ENCODE measurements at regions not wholly inside any gene's neighbourhood (a gene's known extent, or its start where the extent isn't known, plus 50 kb on each side); places are given as distances from the start of the nearest gene placed in this dataset.

- no peak overlapping the region for H3K4me3 ChIP-seq (ENCODE audit: low read depth, low read length, poor library complexity, severe bottlenecking)
- H3K27me3 ChIP-seq (replicated peaks; ENCODE audit: insufficient read depth, low read depth, low read length, poor library complexity) = peaks cover 46% of the 10 kb centered on the region
- BruUV-seq (replicated peaks) = no TSS peak
- H3K36me3 ChIP-seq (ENCODE audit: insufficient read depth, low read length, poor library complexity, severe bottlenecking) = no peaks in the 10 kb centered on the region
- ChIA-PET CTCF (interaction anchor here (0.7 kb wide), 1 partner anchor 231 kb away, joined by 3 read pairs; no protein-coding TSS in a partner anchor), POLR2A (ENCODE audit: low non-redundant PET) (no interaction called here)
- H3K4me1 ChIP-seq (ENCODE audit: insufficient read depth, low read length, poor library complexity, severe bottlenecking) = peaks cover 5% of the 10 kb centered on the region
- peaks cover 6% of the 10 kb centered on the region for H3K9me3 ChIP-seq (ENCODE audit: low read depth, low read length, poor library complexity, severe bottlenecking)
- TF ChIP-seq CTCF (conservative IDR thresholded peaks at IDR 0.05; ENCODE audit: low read depth, low read length) = no peak
- TF ChIP-seq EZH2 (IDR thresholded peaks at IDR 0.05; ENCODE audit: borderline replicate concordance, low read depth, low read length, poor library complexity, severe bottlenecking) = no peak
- DNase-seq (ENCODE audit: low spot score) = no peak
- intact Hi-C loops (cut with micrococcal nuclease; ENCODE audit: unreplicated experiment) = no loop called here
- no peak overlapping the region for H3K27ac ChIP-seq (ENCODE audit: low read depth, low read length, poor library complexity, severe bottlenecking)
Measured at GRCh38 chr2:37793004-37793403, 121.6 kb upstream of the CDC42EP3 start.

- no peak for DNase-seq (ENCODE audit: low spot score)
- TF ChIP-seq CTCF (conservative IDR thresholded peaks at IDR 0.05; ENCODE audit: low read depth, low read length) (no peak), EZH2 (IDR thresholded peaks at IDR 0.05; ENCODE audit: borderline replicate concordance, low read depth, low read length, poor library complexity, severe bottlenecking) (no peak)
- no peak overlapping the region for H3K4me3 ChIP-seq (ENCODE audit: low read depth, low read length, poor library complexity, severe bottlenecking)
- CTCF ChIA-PET = no interaction called here
- no TSS peak for BruUV-seq (replicated peaks)
- H3K36me3 ChIP-seq (ENCODE audit: insufficient read depth, low read length, poor library complexity, severe bottlenecking) = no peaks in the 10 kb centered on the region
- peaks cover 46% of the 10 kb centered on the region for H3K27me3 ChIP-seq (replicated peaks; ENCODE audit: insufficient read depth, low read depth, low read length, poor library complexity)
- POLR2A ChIA-PET (ENCODE audit: low non-redundant PET) = no interaction called here
- peaks cover 13% of the 10 kb centered on the region for H3K4me1 ChIP-seq (ENCODE audit: insufficient read depth, low read length, poor library complexity, severe bottlenecking)
- H3K9me3 ChIP-seq (ENCODE audit: low read depth, low read length, poor library complexity, severe bottlenecking) = no peaks in the 10 kb centered on the region
- H3K27ac ChIP-seq (ENCODE audit: low read depth, low read length, poor library complexity, severe bottlenecking) = no peak overlapping the region
- intact Hi-C loops (cut with micrococcal nuclease; ENCODE audit: unreplicated experiment) = no loop called here
Measured at GRCh38 chr2:37794717-37795116, 123.3 kb upstream of the CDC42EP3 start.

- H3K9me3 ChIP-seq (ENCODE audit: low read depth, low read length, poor library complexity, severe bottlenecking) = no peaks in the 10 kb centered on the region
- ChIA-PET POLR2A (ENCODE audit: low non-redundant PET) (no interaction called here), CTCF (no interaction called here)
- BruUV-seq (replicated peaks) = no TSS peak
- no peak overlapping the region for H3K27ac ChIP-seq (ENCODE audit: low read depth, low read length, poor library complexity, severe bottlenecking)
- peaks cover 46% of the 10 kb centered on the region for H3K27me3 ChIP-seq (replicated peaks; ENCODE audit: insufficient read depth, low read depth, low read length, poor library complexity)
- H3K4me3 ChIP-seq (ENCODE audit: low read depth, low read length, poor library complexity, severe bottlenecking) = no peak overlapping the region
- peaks cover 13% of the 10 kb centered on the region for H3K4me1 ChIP-seq (ENCODE audit: insufficient read depth, low read length, poor library complexity, severe bottlenecking)
- no peak for DNase-seq (ENCODE audit: low spot score)
- no peaks in the 10 kb centered on the region for H3K36me3 ChIP-seq (ENCODE audit: insufficient read depth, low read length, poor library complexity, severe bottlenecking)
- intact Hi-C loops (cut with micrococcal nuclease; ENCODE audit: unreplicated experiment) = no loop called here
- no peak for TF ChIP-seq EZH2 (IDR thresholded peaks at IDR 0.05; ENCODE audit: borderline replicate concordance, low read depth, low read length, poor library complexity, severe bottlenecking)
- no peak for TF ChIP-seq CTCF (conservative IDR thresholded peaks at IDR 0.05; ENCODE audit: low read depth, low read length)
Measured at GRCh38 chr2:37795456-37795855, 124.0 kb upstream of the CDC42EP3 start.

Data from A673 (cell line).